ENCODE measurements at regions not wholly inside any gene's neighbourhood (a gene's known extent, or its start where the extent isn't known, plus 50 kb on each side); places are given as distances from the start of the nearest gene placed in this dataset.

DNA sequence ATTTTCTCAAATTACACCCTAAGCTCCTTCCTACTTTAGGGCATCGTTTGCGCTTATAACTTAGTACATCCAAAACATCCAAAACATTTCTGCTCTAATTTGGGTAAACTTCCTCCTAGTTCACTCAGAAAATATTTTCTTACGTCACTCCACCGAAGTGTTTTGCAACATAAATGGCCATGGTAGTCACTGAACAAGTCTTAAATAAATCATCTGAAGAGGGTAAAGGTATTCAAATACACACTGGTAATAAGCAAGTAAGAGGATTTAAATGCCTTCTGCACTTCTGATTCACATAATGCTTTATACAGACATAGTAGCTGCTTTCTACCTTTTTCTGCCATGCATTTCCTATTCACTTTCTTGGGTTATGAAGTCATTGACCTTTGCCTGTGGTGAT lies 991.9 kb downstream of the NLGN4X start:
- CTCF ChIA-PET: no interaction called here
- H3F3A ChIP-seq (replicated peaks; ENCODE audit: insufficient read depth): no peaks in the 10 kb centered on the region
- no peak overlapping the region for H3K27ac ChIP-seq (ENCODE audit: low read depth in 2 of 2, low read length in 1 of 2)
- no peaks in the 10 kb centered on the region for H3K36me3 ChIP-seq (replicated peaks in 1 of 2; ENCODE audit: control insufficient read depth in 1 of 2, insufficient read depth in 2 of 2, low read length in 1 of 2)
- H2AFZ ChIP-seq (ENCODE audit: low read depth): no peak overlapping the region
- POLR2A ChIA-PET: no interaction called here
- H3K9ac ChIP-seq: no peak overlapping the region
- DNase-seq: no peak
- H3K79me2 ChIP-seq (ENCODE audit: insufficient read depth): no peaks in the 10 kb centered on the region
- H3K27me3 ChIP-seq (ENCODE audit: insufficient read depth): no peaks in the 10 kb centered on the region
- no peaks in the 10 kb centered on the region for H4K20me1 ChIP-seq (ENCODE audit: insufficient read depth)
- WGBS (ENCODE audit: low lambda C conversion rate): 34% methylated on average over 4 of the region's 4 CpGs
- H3K4me2 ChIP-seq: no peak overlapping the region
- H3K9me2 ChIP-seq: no peaks in the 10 kb centered on the region
- H3K9me3 ChIP-seq: no peaks in the 10 kb centered on the region
- no peaks in the 10 kb centered on the region for H3K4me1 ChIP-seq (ENCODE audit: control insufficient read depth in 1 of 2, insufficient read depth in 2 of 2, low read depth in 1 of 2, low read length in 1 of 2)
- no peak overlapping the region for H3K4me3 ChIP-seq (ENCODE audit: low read depth in 2 of 2, low read length in 1 of 2)
- TF ChIP-seq SIN3A (IDR thresholded peaks at IDR 0.05; ENCODE audit: borderline replicate concordance, low read depth, low read length) (no peak), SMC3 (IDR thresholded peaks at IDR 0.05; ENCODE audit: low read depth, low read length) (no peak), NFIC (IDR thresholded peaks at IDR 0.05; ENCODE audit: borderline replicate concordance) (no peak), EP300 (IDR thresholded peaks at IDR 0.05; ENCODE audit: borderline replicate concordance in 1 of 2, low read depth in 1 of 2, low read length in 1 of 2) (no peak), FOXJ3 (CRISPR knock-in tag; IDR thresholded peaks at IDR 0.05) (no peak), GABPA (IDR thresholded peaks at IDR 0.05; ENCODE audit: low read depth) (no peak), FOXM1 (IDR thresholded peaks at IDR 0.05; ENCODE audit: low read depth) (no peak), MEF2A (IDR thresholded peaks at IDR 0.05; ENCODE audit: borderline replicate concordance, low read depth) (no peak), ELF1 (IDR thresholded peaks at IDR 0.05) (no peak), TCF12 (IDR thresholded peaks at IDR 0.05) (no peak), RXRA (IDR thresholded peaks at IDR 0.05; ENCODE audit: borderline replicate concordance, low read depth) (no peak), NRF1 (IDR thresholded peaks at IDR 0.05; ENCODE audit: low read depth, low read length) (no peak), RFX5 (IDR thresholded peaks at IDR 0.05; ENCODE audit: low read length) (no peak), POLR2AphosphoS5 (IDR thresholded peaks at IDR 0.05; ENCODE audit: low read depth, low read length) (no peak), CHD2 (IDR thresholded peaks at IDR 0.05; ENCODE audit: low read length, partially characterized antibody) (no peak)
- TF ChIP-seq, protein P1, sequence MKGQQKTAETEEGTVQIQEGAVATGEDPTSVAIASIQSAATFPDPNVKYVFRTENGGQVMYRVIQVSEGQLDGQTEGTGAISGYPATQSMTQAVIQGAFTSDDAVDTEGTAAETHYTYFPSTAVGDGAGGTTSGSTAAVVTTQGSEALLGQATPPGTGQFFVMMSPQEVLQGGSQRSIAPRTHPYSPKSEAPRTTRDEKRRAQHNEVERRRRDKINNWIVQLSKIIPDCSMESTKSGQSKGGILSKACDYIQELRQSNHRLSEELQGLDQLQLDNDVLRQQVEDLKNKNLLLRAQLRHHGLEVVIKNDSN (IDR thresholded peaks at IDR 0.05; ENCODE audit: borderline replicate concordance, low read depth): no peak
- TF ChIP-seq, protein P2, sequence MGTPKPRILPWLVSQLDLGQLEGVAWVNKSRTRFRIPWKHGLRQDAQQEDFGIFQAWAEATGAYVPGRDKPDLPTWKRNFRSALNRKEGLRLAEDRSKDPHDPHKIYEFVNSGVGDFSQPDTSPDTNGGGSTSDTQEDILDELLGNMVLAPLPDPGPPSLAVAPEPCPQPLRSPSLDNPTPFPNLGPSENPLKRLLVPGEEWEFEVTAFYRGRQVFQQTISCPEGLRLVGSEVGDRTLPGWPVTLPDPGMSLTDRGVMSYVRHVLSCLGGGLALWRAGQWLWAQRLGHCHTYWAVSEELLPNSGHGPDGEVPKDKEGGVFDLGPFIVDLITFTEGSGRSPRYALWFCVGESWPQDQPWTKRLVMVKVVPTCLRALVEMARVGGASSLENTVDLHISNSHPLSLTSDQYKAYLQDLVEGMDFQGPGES (IDR thresholded peaks at IDR 0.05; ENCODE audit: low read depth, low read length): no peak

DNA sequence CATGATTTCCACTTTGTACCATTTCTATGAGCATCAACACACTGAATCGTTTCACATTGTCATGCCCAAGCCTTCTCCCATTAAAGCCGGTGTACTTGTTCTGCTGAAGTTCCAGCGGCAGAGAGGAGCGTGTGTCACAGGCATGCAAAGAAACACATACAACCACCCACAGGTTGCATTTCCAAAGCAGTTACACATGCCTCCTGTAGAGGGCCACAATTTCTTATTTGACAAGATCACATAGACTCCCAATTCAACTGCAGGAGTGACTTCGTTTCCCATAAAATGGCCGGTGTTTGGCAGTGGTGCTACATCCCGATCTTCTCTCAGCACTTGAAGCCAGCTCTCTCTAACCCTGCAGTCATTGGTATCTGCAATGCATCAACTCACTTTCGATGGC lies 992.6 kb downstream of the NLGN4X start:
- H3K27ac ChIP-seq (ENCODE audit: low read depth in 2 of 2, low read length in 1 of 2): no peak overlapping the region
- POLR2A ChIA-PET: no interaction called here
- H3K4me1 ChIP-seq (ENCODE audit: control insufficient read depth in 1 of 2, insufficient read depth in 2 of 2, low read depth in 1 of 2, low read length in 1 of 2): no peaks in the 10 kb centered on the region
- H4K20me1 ChIP-seq (ENCODE audit: insufficient read depth): no peaks in the 10 kb centered on the region
- no peaks in the 10 kb centered on the region for H3K36me3 ChIP-seq (replicated peaks in 1 of 2; ENCODE audit: control insufficient read depth in 1 of 2, insufficient read depth in 2 of 2, low read length in 1 of 2)
- H2AFZ ChIP-seq (ENCODE audit: low read depth): no peak overlapping the region
- H3K4me3 ChIP-seq (ENCODE audit: low read depth in 2 of 2, low read length in 1 of 2): no peak overlapping the region
- no peaks in the 10 kb centered on the region for H3K79me2 ChIP-seq (ENCODE audit: insufficient read depth)
- H3K9me3 ChIP-seq: no peaks in the 10 kb centered on the region
- CTCF ChIA-PET: interaction anchor here (0.6 kb wide), 1 partner anchor 589 kb away, joined by 4 read pairs; no protein-coding TSS in a partner anchor
- no peak overlapping the region for H3K4me2 ChIP-seq
- H3F3A ChIP-seq (replicated peaks; ENCODE audit: insufficient read depth): no peaks in the 10 kb centered on the region
- H3K9me2 ChIP-seq: no peaks in the 10 kb centered on the region
- H3K27me3 ChIP-seq (ENCODE audit: insufficient read depth): no peaks in the 10 kb centered on the region
- no peak overlapping the region for H3K9ac ChIP-seq
- 6% methylated on average over 8 of the region's 8 CpGs for WGBS (ENCODE audit: low lambda C conversion rate)
- DNase-seq: peak; percentile 8
- TF ChIP-seq ELF1 (IDR thresholded peaks at IDR 0.05) (no peak), GATA2 (CRISPR knock-in tag; IDR thresholded peaks at IDR 0.05) (no peak), RAD21 (IDR thresholded peaks at IDR 0.05; ENCODE audit: low read length) (peak; percentile 27; the same call in 1 of the 2 replicates), POLR2AphosphoS5 (IDR thresholded peaks at IDR 0.05; ENCODE audit: low read depth, low read length) (no peak), FOXJ3 (CRISPR knock-in tag; IDR thresholded peaks at IDR 0.05) (no peak), RFX5 (IDR thresholded peaks at IDR 0.05; ENCODE audit: low read length) (no peak)
- TF ChIP-seq, protein P3, sequence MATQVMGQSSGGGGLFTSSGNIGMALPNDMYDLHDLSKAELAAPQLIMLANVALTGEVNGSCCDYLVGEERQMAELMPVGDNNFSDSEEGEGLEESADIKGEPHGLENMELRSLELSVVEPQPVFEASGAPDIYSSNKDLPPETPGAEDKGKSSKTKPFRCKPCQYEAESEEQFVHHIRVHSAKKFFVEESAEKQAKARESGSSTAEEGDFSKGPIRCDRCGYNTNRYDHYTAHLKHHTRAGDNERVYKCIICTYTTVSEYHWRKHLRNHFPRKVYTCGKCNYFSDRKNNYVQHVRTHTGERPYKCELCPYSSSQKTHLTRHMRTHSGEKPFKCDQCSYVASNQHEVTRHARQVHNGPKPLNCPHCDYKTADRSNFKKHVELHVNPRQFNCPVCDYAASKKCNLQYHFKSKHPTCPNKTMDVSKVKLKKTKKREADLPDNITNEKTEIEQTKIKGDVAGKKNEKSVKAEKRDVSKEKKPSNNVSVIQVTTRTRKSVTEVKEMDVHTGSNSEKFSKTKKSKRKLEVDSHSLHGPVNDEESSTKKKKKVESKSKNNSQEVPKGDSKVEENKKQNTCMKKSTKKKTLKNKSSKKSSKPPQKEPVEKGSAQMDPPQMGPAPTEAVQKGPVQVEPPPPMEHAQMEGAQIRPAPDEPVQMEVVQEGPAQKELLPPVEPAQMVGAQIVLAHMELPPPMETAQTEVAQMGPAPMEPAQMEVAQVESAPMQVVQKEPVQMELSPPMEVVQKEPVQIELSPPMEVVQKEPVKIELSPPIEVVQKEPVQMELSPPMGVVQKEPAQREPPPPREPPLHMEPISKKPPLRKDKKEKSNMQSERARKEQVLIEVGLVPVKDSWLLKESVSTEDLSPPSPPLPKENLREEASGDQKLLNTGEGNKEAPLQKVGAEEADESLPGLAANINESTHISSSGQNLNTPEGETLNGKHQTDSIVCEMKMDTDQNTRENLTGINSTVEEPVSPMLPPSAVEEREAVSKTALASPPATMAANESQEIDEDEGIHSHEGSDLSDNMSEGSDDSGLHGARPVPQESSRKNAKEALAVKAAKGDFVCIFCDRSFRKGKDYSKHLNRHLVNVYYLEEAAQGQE (IDR thresholded peaks at IDR 0.05; ENCODE audit: low read depth, low read length): no peak
- TF ChIP-seq, protein P1 (IDR thresholded peaks at IDR 0.05; ENCODE audit: borderline replicate concordance, low read depth): no peak
- TF ChIP-seq, protein P4, sequence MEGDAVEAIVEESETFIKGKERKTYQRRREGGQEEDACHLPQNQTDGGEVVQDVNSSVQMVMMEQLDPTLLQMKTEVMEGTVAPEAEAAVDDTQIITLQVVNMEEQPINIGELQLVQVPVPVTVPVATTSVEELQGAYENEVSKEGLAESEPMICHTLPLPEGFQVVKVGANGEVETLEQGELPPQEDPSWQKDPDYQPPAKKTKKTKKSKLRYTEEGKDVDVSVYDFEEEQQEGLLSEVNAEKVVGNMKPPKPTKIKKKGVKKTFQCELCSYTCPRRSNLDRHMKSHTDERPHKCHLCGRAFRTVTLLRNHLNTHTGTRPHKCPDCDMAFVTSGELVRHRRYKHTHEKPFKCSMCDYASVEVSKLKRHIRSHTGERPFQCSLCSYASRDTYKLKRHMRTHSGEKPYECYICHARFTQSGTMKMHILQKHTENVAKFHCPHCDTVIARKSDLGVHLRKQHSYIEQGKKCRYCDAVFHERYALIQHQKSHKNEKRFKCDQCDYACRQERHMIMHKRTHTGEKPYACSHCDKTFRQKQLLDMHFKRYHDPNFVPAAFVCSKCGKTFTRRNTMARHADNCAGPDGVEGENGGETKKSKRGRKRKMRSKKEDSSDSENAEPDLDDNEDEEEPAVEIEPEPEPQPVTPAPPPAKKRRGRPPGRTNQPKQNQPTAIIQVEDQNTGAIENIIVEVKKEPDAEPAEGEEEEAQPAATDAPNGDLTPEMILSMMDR (IDR thresholded peaks at IDR 0.05): 0 out of 2 replicates have a peak, but pooled peaks have one; percentile 10

Data from SK-N-SH (cell line).